MCF 10A (cell line): ENCODE measurements at regions not wholly inside any gene's neighbourhood (a gene's known extent, or its start where the extent isn't known, plus 50 kb on each side); places are given as distances from the start of the nearest gene placed in this dataset.
A peak's percentile ranks its signal among the peaks of the same experiment; 100 is the strongest.

Experiments
- BruUV-seq: library from RNA; stranded (reverse); fragments of 400-500 nt; replicated peaks from 2 replicates; lab custom pipeline; 2021; lab: Mats Ljungman, UMichigan
- CTCF ChIA-PET: fragments of 300-600 bp; sonication (Branson Sonifier 250); formaldehyde crosslinking; extraction: SDS; loops from one replicate; lab custom pipeline; 2021; ENCODE audit warnings: antibody characterized with exemption, inconsistent platforms; lab: Yijun Ruan, JAX
- POLR2A ChIA-PET: fragments of 300-600, 350-650 bp; sonication (Branson Sonifier 250); formaldehyde crosslinking; extraction: SDS; loops from one replicate; lab custom pipeline; 2020; ENCODE audit warnings: antibody characterized with exemption, inconsistent platforms; lab: Yijun Ruan, JAX
- DNase-seq: peaks from one replicate; pipeline ENCODE4 v3.0.0-alpha.2; 2018; ENCODE audit not compliant: unreplicated experiment
- H3K27ac Mint-ChIP-seq: one replicate; pipeline ENCODE4 v1.8.0; 2022; ENCODE audit warnings: mild to moderate bottlenecking, low read depth, mixed read lengths; ENCODE audit not compliant: unreplicated experiment
- H3K27me3 Mint-ChIP-seq: one replicate; pipeline ENCODE4 v1.8.0; 2022; ENCODE audit warnings: mixed read lengths; ENCODE audit not compliant: insufficient read depth, unreplicated experiment
- H3K36me3 Mint-ChIP-seq: one replicate; pipeline ENCODE4 v1.8.0; 2022; ENCODE audit warnings: mild to moderate bottlenecking, moderate library complexity, mixed read lengths; ENCODE audit not compliant: insufficient read depth, unreplicated experiment
- H3K4me1 Mint-ChIP-seq: one replicate; pipeline ENCODE4 v1.8.0; 2022; ENCODE audit warnings: mixed read lengths; ENCODE audit not compliant: insufficient read depth, unreplicated experiment
- H3K4me3 Mint-ChIP-seq: one replicate; pipeline ENCODE4 v1.8.0; 2022; ENCODE audit warnings: mild to moderate bottlenecking, moderate library complexity, mixed read lengths; ENCODE audit not compliant: unreplicated experiment
- H3K9me3 Mint-ChIP-seq: one replicate; pipeline ENCODE4 v1.8.0; 2022; ENCODE audit warnings: mixed read lengths; ENCODE audit not compliant: unreplicated experiment
- intact Hi-C: fragments of 100-400 bp; cut with micrococcal nuclease; formaldehyde crosslinking; loops from 2 replicates; pipeline ENCODE4 v1.14.1; 2022
- TF ChIP-seq, protein P1 (sequence below): fragments of 200-600 bp; IDR thresholded peaks from one replicate; pipeline ENCODE4 v1.8.0; 2022; ENCODE audit warnings: antibody characterized with exemption, mild to moderate bottlenecking; ENCODE audit not compliant: unreplicated experiment

DNA sequence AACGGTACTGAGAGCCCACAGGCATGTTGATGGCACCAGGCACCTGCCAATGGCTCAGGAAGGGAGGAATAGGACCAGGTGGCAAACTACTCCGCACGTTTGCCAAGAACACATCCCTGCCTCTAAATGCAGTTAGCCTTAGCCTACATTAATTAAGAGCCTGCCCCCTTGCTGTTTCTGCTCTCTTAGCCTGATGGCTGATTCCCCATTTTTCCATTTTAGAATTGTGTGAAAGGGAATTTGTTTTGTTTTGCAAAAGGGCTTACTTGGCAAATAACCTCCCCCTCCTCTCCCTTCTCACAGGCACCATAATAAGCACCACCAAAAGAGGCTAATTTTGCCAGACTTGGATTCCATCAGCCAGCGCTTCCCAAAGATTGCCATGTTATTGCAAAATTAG lies 1203.2 kb downstream of the SORCS3 start:
- ChIA-PET CTCF (no interaction called here), POLR2A (no interaction called here)
- DNase-seq, result no peak
- Mint-ChIP-seq H3K36me3 (no peaks in the 10 kb centered on the region), H3K27me3 (no peaks in the 10 kb centered on the region), H3K27ac (no peak overlapping the region), H3K9me3 (no peaks in the 10 kb centered on the region), H3K4me1 (no peaks in the 10 kb centered on the region), H3K4me3 (no peak overlapping the region)
- intact Hi-C loops, result no loop called here
- no TSS peak for BruUV-seq
- TF ChIP-seq, protein P1, sequence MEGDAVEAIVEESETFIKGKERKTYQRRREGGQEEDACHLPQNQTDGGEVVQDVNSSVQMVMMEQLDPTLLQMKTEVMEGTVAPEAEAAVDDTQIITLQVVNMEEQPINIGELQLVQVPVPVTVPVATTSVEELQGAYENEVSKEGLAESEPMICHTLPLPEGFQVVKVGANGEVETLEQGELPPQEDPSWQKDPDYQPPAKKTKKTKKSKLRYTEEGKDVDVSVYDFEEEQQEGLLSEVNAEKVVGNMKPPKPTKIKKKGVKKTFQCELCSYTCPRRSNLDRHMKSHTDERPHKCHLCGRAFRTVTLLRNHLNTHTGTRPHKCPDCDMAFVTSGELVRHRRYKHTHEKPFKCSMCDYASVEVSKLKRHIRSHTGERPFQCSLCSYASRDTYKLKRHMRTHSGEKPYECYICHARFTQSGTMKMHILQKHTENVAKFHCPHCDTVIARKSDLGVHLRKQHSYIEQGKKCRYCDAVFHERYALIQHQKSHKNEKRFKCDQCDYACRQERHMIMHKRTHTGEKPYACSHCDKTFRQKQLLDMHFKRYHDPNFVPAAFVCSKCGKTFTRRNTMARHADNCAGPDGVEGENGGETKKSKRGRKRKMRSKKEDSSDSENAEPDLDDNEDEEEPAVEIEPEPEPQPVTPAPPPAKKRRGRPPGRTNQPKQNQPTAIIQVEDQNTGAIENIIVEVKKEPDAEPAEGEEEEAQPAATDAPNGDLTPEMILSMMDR, result no peak

- no peak overlapping the region for H3K4me3 Mint-ChIP-seq
- H3K27ac Mint-ChIP-seq, result no peak overlapping the region
- no peak for DNase-seq
- TF ChIP-seq, protein P1, result no peak
- ChIA-PET CTCF (interaction anchor here (0.7 kb wide), 1 partner anchor 791 kb away, joined by 3 read pairs; no protein-coding TSS in a partner anchor), POLR2A (no interaction called here)
- H3K36me3 Mint-ChIP-seq, result no peaks in the 10 kb centered on the region
- no peaks in the 10 kb centered on the region for H3K9me3 Mint-ChIP-seq
- no TSS peak for BruUV-seq
- no peaks in the 10 kb centered on the region for H3K4me1 Mint-ChIP-seq
- H3K27me3 Mint-ChIP-seq, result no peaks in the 10 kb centered on the region
- intact Hi-C loops, result no loop called here
Observed at GRCh38 chr10:105843786-105844185, 1202.7 kb downstream of the SORCS3 start.

- DNase-seq, result no peak
- TF ChIP-seq, protein P1, result no peak
- intact Hi-C loops, result no loop called here
- CTCF ChIA-PET, result interaction anchor here (0.7 kb wide), 1 partner anchor 441 kb away, joined by 4 read pairs; no protein-coding TSS in a partner anchor
- no peak overlapping the region for H3K4me3 Mint-ChIP-seq
- no peaks in the 10 kb centered on the region for H3K36me3 Mint-ChIP-seq
- no peaks in the 10 kb centered on the region for H3K9me3 Mint-ChIP-seq
- POLR2A ChIA-PET, result no interaction called here
- no peaks in the 10 kb centered on the region for H3K27me3 Mint-ChIP-seq
- no peak overlapping the region for H3K27ac Mint-ChIP-seq
- peaks cover 9% of the 10 kb centered on the region for H3K4me1 Mint-ChIP-seq
- BruUV-seq, result no TSS peak
Observed at GRCh38 chr10:105840288-105840770, 1199.2 kb downstream of the SORCS3 start.

DNA sequence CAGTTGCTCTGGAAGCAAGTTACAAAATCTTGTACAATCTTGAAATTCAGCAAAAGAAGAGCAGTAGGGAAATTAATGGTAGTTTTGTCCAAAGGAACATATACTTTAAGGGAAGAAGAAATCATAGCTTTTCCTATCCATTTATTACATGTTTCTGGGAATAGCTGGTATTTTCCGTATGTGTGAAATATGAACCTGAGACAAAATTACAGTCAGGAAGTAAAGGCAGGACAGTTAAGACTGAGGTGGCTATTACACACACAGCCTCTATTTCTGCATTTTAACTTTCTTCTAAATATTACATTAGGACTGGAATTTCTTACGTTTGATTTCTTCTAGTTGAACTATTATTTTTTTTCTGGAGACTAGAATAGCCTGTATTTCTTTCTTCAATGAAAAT lies 1197.3 kb downstream of the SORCS3 start:
- BruUV-seq, result no TSS peak
- DNase-seq, result no peak
- Mint-ChIP-seq H3K27me3 (no peaks in the 10 kb centered on the region), H3K4me3 (peak overlapping the region; percentile 72), H3K9me3 (no peaks in the 10 kb centered on the region), H3K27ac (peak overlapping the region; percentile 68), H3K36me3 (no peaks in the 10 kb centered on the region), H3K4me1 (peaks cover 9% of the 10 kb centered on the region)
- ChIA-PET POLR2A (no interaction called here), CTCF (no interaction called here)
- TF ChIP-seq, protein P1, result no peak
- intact Hi-C loops, result no loop called here
